ENCODE measurements at regions not wholly inside any gene's neighbourhood (a gene's known extent, or its start where the extent isn't known, plus 50 kb on each side); places are given as distances from the start of the nearest gene placed in this dataset.

DNA sequence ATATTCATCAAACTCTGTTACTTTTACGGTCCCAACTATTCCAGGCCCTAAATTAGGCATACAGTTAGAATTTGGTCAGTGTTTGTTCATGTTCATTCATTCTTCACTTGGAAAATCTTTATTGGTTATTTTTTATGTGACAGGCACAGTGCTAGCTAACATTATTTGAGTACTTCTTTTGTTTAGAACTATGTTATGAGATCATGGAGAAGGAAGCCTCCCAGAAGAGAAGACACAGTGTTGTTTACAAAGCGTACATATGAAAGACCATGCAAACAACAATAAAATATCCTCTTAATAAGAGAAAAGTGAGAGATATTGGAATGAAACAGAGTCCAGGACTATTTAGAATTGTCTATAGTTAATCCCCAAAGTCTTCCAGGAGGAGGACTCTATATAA, 399.2 kb downstream of the LRIG3 start:
- H3K9me3 ChIP-seq = peaks cover 0 to 32% (median 19%) of the 10 kb centered on the region in 11 donors
- DNase-seq = no peak
- no peak overlapping the region for H3K27ac ChIP-seq
- H3K27me3 ChIP-seq = no peaks in the 10 kb centered on the region
- no peaks in the 10 kb centered on the region for H3K4me1 ChIP-seq
- no peak for TF ChIP-seq CTCF (IDR thresholded peaks at IDR 0.05)
- ATAC-seq = no peak
- H3K36me3 ChIP-seq = no peaks in the 10 kb centered on the region
- intact Hi-C loops (cut with DNase I) = loop anchor here in 1 of 10 donors (5.0 kb wide), 1 partner anchor 1906 kb away; no protein-coding TSS in a partner anchor
- WGBS, 2 donors = 92 to 93% methylated on average over 2 of the region's 2 CpGs
- no peak overlapping the region for H3K4me3 ChIP-seq

DNA sequence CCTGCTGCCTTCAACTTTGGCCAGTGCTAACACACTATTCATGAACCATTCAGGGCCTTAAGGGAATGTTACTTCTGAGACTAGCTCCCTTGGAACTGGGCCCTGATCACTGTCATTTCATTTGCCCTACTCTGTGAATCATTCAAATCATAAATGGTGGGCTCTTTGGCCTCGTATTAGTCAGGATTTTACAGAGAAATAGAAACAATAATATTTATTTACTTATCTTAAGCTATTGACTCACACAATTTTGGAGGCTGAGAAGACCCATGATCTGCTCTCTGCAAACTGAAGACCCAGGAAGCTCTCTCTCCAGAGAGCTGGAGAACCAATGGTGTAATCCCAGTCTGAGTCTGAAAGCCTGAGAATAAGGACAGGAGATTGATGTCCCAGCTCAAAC, 398.5 kb downstream of the LRIG3 start:
- no peak overlapping the region for H3K4me3 ChIP-seq
- no peaks in the 10 kb centered on the region for H3K27me3 ChIP-seq
- 79% methylated on average over 1 of the region's 1 CpG for WGBS, 2 donors
- DNase-seq (no peak), ATAC-seq (no peak)
- intact Hi-C loops (cut with DNase I) = loop anchor here in 1 of 10 donors (5.0 kb wide), 1 partner anchor 1906 kb away; no protein-coding TSS in a partner anchor
- H3K9me3 ChIP-seq = peaks cover 0 to 28% (median 18%) of the 10 kb centered on the region in 11 donors
- no peak overlapping the region for H3K27ac ChIP-seq
- H3K4me1 ChIP-seq = no peaks in the 10 kb centered on the region
- no peak for TF ChIP-seq CTCF (IDR thresholded peaks at IDR 0.05)
- no peaks in the 10 kb centered on the region for H3K36me3 ChIP-seq

DNA sequence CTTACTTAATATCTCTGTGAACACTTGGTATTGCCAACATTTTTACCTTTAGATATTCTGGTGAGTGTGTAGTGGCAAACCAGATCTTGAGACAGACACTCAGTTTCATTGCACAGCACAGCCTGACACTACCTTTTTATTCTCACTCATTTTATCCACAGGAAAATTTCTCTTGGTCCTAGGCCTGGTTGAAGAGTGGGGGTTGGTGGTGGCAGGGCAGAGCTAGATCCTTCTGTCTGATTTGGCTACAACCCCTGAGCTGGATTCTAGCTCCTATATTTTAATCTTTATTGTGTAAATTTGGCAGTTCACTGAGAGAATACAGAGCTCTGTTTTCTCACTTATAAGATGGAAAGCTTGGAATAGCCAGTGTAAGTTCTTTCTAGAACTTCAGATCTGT, 396.9 kb downstream of the LRIG3 start:
- Histone ChIP-seq H3K4me3 (no peak overlapping the region), H3K9me3 (peaks cover 0 to 13% (median 3%) of the 10 kb centered on the region in 11 donors), H3K27ac (no peak overlapping the region), H3K36me3 (no peaks in the 10 kb centered on the region), H3K27me3 (no peaks in the 10 kb centered on the region), H3K4me1 (no peaks in the 10 kb centered on the region)
- ATAC-seq (no peak), DNase-seq (no peak)
- no peak for TF ChIP-seq CTCF (IDR thresholded peaks at IDR 0.05)
- intact Hi-C loops (cut with DNase I) = loop anchor here in 1 of 10 donors (5.0 kb wide), 1 partner anchor 1904 kb away; no protein-coding TSS in a partner anchor

DNA sequence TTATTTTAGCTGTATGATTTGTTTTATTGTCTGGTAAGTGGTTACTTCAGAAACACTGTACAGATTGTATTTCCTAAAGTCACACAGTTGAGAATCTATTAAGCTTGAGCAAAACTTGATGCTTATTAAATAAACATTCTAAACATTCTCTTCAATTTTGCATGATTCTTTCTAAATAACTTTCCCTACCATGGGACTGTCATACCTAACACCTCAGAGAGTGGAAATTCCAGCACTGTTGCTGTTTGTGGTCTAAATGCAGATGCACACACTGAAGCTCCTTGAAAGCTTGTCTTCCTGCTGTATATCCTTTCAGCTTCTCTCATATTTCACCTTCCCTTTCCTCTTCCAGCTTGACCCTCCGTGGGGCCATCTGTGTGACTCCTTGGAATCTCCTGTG, 392.0 kb downstream of the LRIG3 start:
- Histone ChIP-seq H3K27ac (no peak overlapping the region), H3K4me1 (no peaks in the 10 kb centered on the region)

More for the DNA sequence above, 392.0 kb downstream of the LRIG3 start:
- no peaks in the 10 kb centered on the region for H3K27me3 ChIP-seq
- no peak overlapping the region for H3K4me3 ChIP-seq
- DNase-seq = no peak
- no peak for TF ChIP-seq CTCF (IDR thresholded peaks at IDR 0.05)
- intact Hi-C loops (cut with DNase I) = no loop called here
- 0% methylated on average over 1 of the region's 1 CpG for WGBS, 2 donors
- H3K9me3 ChIP-seq = no peaks in the 10 kb centered on the region
- no peak for ATAC-seq
- no peaks in the 10 kb centered on the region for H3K36me3 ChIP-seq
